ENCODE measurements at regions not wholly inside any gene's neighbourhood (a gene's known extent, or its start where the extent isn't known, plus 50 kb on each side); places are given as distances from the start of the nearest gene placed in this dataset.

DNA sequence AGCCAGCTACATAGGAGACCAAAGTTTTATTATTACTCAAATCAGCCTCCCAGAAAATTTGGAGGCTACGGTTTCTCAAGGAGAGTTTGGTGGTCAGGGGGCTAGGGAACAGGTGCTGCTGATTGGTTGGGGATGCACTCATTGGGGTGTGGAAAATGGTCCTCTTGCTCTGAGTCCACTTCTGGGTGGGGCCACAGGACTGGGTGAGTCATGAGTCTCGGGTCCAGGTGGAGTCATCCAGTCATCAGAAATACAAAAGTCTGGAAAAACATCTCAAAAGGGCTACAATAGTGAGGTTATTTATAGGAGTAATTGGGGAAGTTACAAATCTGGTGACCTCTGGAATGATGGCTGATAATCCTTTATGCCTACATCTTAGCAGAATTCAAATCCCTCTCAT is 54.3 kb upstream of the SLC22A16 start:
- H3K36me3 ChIP-seq (ENCODE audit: control insufficient read depth in 2 of 2, extremely low read depth in 1 of 2, insufficient read depth in 2 of 2, low read length in 2 of 2) = no peaks in the 10 kb centered on the region
- H2AFZ ChIP-seq (ENCODE audit: control insufficient read depth, low read length) = no peak overlapping the region
- dilution Hi-C loops (cut with MboI; ENCODE audit: extremely low pct_ligation_motif_present, low sequenced_read_pairs) = loop anchor here (10.0 kb wide), 2 partner anchors 144 to 344 kb away; partner anchors contain the start of gene AMD1
- H3K27me3 ChIP-seq (ENCODE audit: control insufficient read depth, extremely low read depth, insufficient read depth, low read length) = no peaks in the 10 kb centered on the region
- TF ChIP-seq CTCF (optimal IDR thresholded peaks at IDR 0.05 in 1 of 3, IDR thresholded peaks at IDR 0.05 in 1 of 3, conservative IDR thresholded peaks at IDR 0.05 in 1 of 3; ENCODE audit: extremely low read depth in 1 of 3, insufficient read depth in 2 of 3, low read length in 3 of 3) (no peak), EZH2 (IDR thresholded peaks at IDR 0.05; ENCODE audit: low read length) (no peak)
- no peaks in the 10 kb centered on the region for H3K79me2 ChIP-seq (ENCODE audit: control insufficient read depth, insufficient read depth, low read length)
- H3K9me1 ChIP-seq (ENCODE audit: control insufficient read depth, extremely low read depth, insufficient read depth, low read length) = no peaks in the 10 kb centered on the region
- H3K9ac ChIP-seq (ENCODE audit: control insufficient read depth, extremely low read depth, insufficient read depth, low read length) = no peak overlapping the region
- no peaks in the 10 kb centered on the region for H4K20me1 ChIP-seq (ENCODE audit: control insufficient read depth, extremely low read depth, insufficient read depth, low read length)
- no peak overlapping the region for H3K4me3 ChIP-seq (ENCODE audit: control insufficient read depth in 2 of 3, extremely low read depth in 1 of 3, insufficient read depth in 2 of 3, low read depth in 1 of 3, low read length in 3 of 3)
- peaks cover 9% of the 10 kb centered on the region for H3K9me3 ChIP-seq (ENCODE audit: control insufficient read depth, low read depth, low read length)
- no peak for DNase-seq (ENCODE audit: low read depth, low spot score)
- no peak overlapping the region for H3K27ac ChIP-seq (ENCODE audit: control insufficient read depth, insufficient read depth, low read length)
- H3K4me1 ChIP-seq (ENCODE audit: control insufficient read depth, extremely low read depth, insufficient read depth, low read length) = peaks cover 30% of the 10 kb centered on the region
- FAIRE-seq = no peak
- no peak overlapping the region for H3K4me2 ChIP-seq (ENCODE audit: control insufficient read depth, extremely low read depth, insufficient read depth, low read depth, low read length)

- DNase-seq (ENCODE audit: low read depth, low spot score) (no peak), FAIRE-seq (no peak)
- no peaks in the 10 kb centered on the region for H3K36me3 ChIP-seq (ENCODE audit: control insufficient read depth in 2 of 2, extremely low read depth in 1 of 2, insufficient read depth in 2 of 2, low read length in 2 of 2)
- no peaks in the 10 kb centered on the region for H3K79me2 ChIP-seq (ENCODE audit: control insufficient read depth, insufficient read depth, low read length)
- no peaks in the 10 kb centered on the region for H3K27me3 ChIP-seq (ENCODE audit: control insufficient read depth, extremely low read depth, insufficient read depth, low read length)
- peaks cover 7% of the 10 kb centered on the region for H3K9me3 ChIP-seq (ENCODE audit: control insufficient read depth, low read depth, low read length)
- peak overlapping the region; percentile 2 for H3K9ac ChIP-seq (ENCODE audit: control insufficient read depth, extremely low read depth, insufficient read depth, low read length)
- peak overlapping the region; percentile 15 for H3K4me2 ChIP-seq (ENCODE audit: control insufficient read depth, extremely low read depth, insufficient read depth, low read depth, low read length)
- peaks cover 30% of the 10 kb centered on the region for H3K4me1 ChIP-seq (ENCODE audit: control insufficient read depth, extremely low read depth, insufficient read depth, low read length)
- no peaks in the 10 kb centered on the region for H3K9me1 ChIP-seq (ENCODE audit: control insufficient read depth, extremely low read depth, insufficient read depth, low read length)
- H2AFZ ChIP-seq (ENCODE audit: control insufficient read depth, low read length) = no peak overlapping the region
- H3K4me3 ChIP-seq (ENCODE audit: control insufficient read depth in 2 of 3, extremely low read depth in 1 of 3, insufficient read depth in 2 of 3, low read depth in 1 of 3, low read length in 3 of 3) = no peak overlapping the region
- no peaks in the 10 kb centered on the region for H4K20me1 ChIP-seq (ENCODE audit: control insufficient read depth, extremely low read depth, insufficient read depth, low read length)
- H3K27ac ChIP-seq (ENCODE audit: control insufficient read depth, insufficient read depth, low read length) = peak overlapping the region; percentile 62
- dilution Hi-C loops (cut with MboI; ENCODE audit: extremely low pct_ligation_motif_present, low sequenced_read_pairs) = loop anchor here (10.0 kb wide), 2 partner anchors 145 to 345 kb away; partner anchors contain the start of gene AMD1
- TF ChIP-seq CTCF (optimal IDR thresholded peaks at IDR 0.05 in 1 of 3, IDR thresholded peaks at IDR 0.05 in 1 of 3, conservative IDR thresholded peaks at IDR 0.05 in 1 of 3; ENCODE audit: extremely low read depth in 1 of 3, insufficient read depth in 2 of 3, low read length in 3 of 3) (no peak), EZH2 (IDR thresholded peaks at IDR 0.05; ENCODE audit: low read length) (no peak)
Observed at GRCh38 chr6:110529907-110530306, 53.5 kb upstream of the SLC22A16 start.

All from keratinocyte (primary cell).